Lower leg skin (tissue), 3 donors: ENCODE measurements at regions not wholly inside any gene's neighbourhood (a gene's known extent, or its start where the extent isn't known, plus 50 kb on each side); places are given as distances from the start of the nearest gene placed in this dataset.

Experiments
- POLR2A ChIP-seq, 2 donors: fragments of 450-650 bp; IDR thresholded peaks; one replicate each; pipeline ENCODE4 v1.6.1; 2016 to 2017; ENCODE audit warnings: antibody characterized with exemption in 2 of 2, mild to moderate bottlenecking in 1 of 2, moderate library complexity in 1 of 2
- TF ChIP-seq, protein P1 (sequence below), 3 donors: fragments of 450-650 bp; IDR thresholded peaks; one replicate each; pipeline ENCODE4 v1.5.1; 2016; ENCODE audit warnings: antibody characterized with exemption in 3 of 3, mild to moderate bottlenecking in 3 of 3, moderate library complexity in 2 of 3

DNA sequence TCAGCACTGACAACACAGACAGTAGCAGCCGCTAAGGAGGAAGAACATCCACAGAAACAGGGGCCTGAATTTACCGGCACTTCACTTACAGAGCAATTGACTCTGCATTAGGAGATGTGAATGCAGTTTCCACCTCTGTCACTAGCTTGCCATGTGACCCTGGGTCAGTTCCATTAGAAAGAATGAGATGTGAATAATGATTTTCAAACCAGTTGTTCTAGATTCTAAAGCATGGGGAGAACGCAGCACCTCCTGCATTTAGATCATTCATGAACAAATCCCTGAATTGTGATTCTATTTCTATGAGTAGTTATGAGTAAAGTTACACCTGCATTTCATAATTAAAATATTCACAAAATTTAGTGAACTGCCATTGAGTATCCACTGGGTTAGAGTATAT is 197.3 kb upstream of the EXOC2 start:
- TF ChIP-seq POLR2A (IDR thresholded peaks at IDR 0.05) = no peak
- TF ChIP-seq, protein P1, sequence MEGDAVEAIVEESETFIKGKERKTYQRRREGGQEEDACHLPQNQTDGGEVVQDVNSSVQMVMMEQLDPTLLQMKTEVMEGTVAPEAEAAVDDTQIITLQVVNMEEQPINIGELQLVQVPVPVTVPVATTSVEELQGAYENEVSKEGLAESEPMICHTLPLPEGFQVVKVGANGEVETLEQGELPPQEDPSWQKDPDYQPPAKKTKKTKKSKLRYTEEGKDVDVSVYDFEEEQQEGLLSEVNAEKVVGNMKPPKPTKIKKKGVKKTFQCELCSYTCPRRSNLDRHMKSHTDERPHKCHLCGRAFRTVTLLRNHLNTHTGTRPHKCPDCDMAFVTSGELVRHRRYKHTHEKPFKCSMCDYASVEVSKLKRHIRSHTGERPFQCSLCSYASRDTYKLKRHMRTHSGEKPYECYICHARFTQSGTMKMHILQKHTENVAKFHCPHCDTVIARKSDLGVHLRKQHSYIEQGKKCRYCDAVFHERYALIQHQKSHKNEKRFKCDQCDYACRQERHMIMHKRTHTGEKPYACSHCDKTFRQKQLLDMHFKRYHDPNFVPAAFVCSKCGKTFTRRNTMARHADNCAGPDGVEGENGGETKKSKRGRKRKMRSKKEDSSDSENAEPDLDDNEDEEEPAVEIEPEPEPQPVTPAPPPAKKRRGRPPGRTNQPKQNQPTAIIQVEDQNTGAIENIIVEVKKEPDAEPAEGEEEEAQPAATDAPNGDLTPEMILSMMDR (IDR thresholded peaks at IDR 0.05) = no peak
